Uterus (tissue), 2 donors: ENCODE measurements at regions not wholly inside any gene's neighbourhood (a gene's known extent, or its start where the extent isn't known, plus 50 kb on each side); places are given as distances from the start of the nearest gene placed in this dataset.

Experiments
- CTCF ChIP-seq, 4 experiments: fragments of 200-600 bp in 2 of 4; fragments of 450-650 bp in 2 of 4; sonication (generic) in 2 of 4; IDR thresholded peaks; one replicate each; pipeline ENCODE4 v1.5.1; 2016 to 2019; ENCODE audit warnings: antibody characterized with exemption in 4 of 4, mild to moderate bottlenecking in 2 of 4, moderate library complexity in 1 of 4
- POLR2A ChIP-seq, 2 donors: fragments of 450-650 bp; IDR thresholded peaks; one replicate each; pipeline ENCODE4 v1.6.1; 2016; ENCODE audit warnings: antibody characterized with exemption in 2 of 2, mild to moderate bottlenecking in 1 of 2, moderate library complexity in 1 of 2

- no peak for TF ChIP-seq CTCF (IDR thresholded peaks at IDR 0.05)
- TF ChIP-seq POLR2A (IDR thresholded peaks at IDR 0.05), result no peak
Observed at GRCh38 chr3:16768956-16769355, 115.8 kb upstream of the PLCL2 start.
